NB4 (cell line): ENCODE measurements at regions not wholly inside any gene's neighbourhood (a gene's known extent, or its start where the extent isn't known, plus 50 kb on each side); places are given as distances from the start of the nearest gene placed in this dataset.

ENCODE experiments used
- DNase-seq: peaks from one replicate; pipeline ENCODE4 v3.0.0; 2010; ENCODE audit warnings: low read depth
- H3K4me3 ChIP-seq: one replicate; pipeline ENCODE4 v1.5.1; 2011; ENCODE audit warnings: mild to moderate bottlenecking, low read depth, low read length, moderate library complexity
- CTCF ChIP-seq: IDR thresholded peaks from one replicate; pipeline ENCODE4 v1.5.1; 2012; ENCODE audit warnings: low read depth, low read length
- MAX ChIP-seq: IDR thresholded peaks from 2 replicates; pipeline ENCODE4 v1.6.1; 2011; ENCODE audit warnings: low read depth, low read length
- MYC ChIP-seq: IDR thresholded peaks from 2 replicates; pipeline ENCODE4 v1.6.1; 2011; ENCODE audit warnings: low read depth, low read length
- POLR2A ChIP-seq: IDR thresholded peaks from 2 replicates; pipeline ENCODE4 v1.6.1; 2011; ENCODE audit warnings: mild to moderate bottlenecking; ENCODE audit not compliant: insufficient read length; ENCODE audit errors: extremely low read depth

GRCh38 chr3:147904421-147904820, 495.3 kb downstream of the ZIC1 start:
- H3K4me3 ChIP-seq = no peak overlapping the region
- no peak for DNase-seq
- no peak for TF ChIP-seq POLR2A
- no peak for TF ChIP-seq CTCF
- TF ChIP-seq MAX = no peak
- TF ChIP-seq MYC = no peak

- TF ChIP-seq MYC = no peak
- TF ChIP-seq POLR2A = no peak
- no peak for DNase-seq
- H3K4me3 ChIP-seq = no peak overlapping the region
These were observed 497.1 kb downstream of the ZIC1 start for GRCh38 chr3:147906285-147906684.

- TF ChIP-seq CTCF (no peak), MYC (no peak), POLR2A (no peak), MAX (no peak)
- H3K4me3 ChIP-seq = no peak overlapping the region
- DNase-seq = no peak
These were observed 505.4 kb downstream of the ZIC1 start for GRCh38 chr3:147914532-147914931.

GRCh38 chr3:147915057-147915456, 505.9 kb downstream of the ZIC1 start:
- TF ChIP-seq MYC = no peak
- TF ChIP-seq POLR2A = no peak
- no peak for TF ChIP-seq CTCF
- TF ChIP-seq MAX = no peak
- DNase-seq = no peak
- no peak overlapping the region for H3K4me3 ChIP-seq

- TF ChIP-seq MAX (no peak), MYC (no peak), CTCF (no peak), POLR2A (no peak)
- no peak overlapping the region for H3K4me3 ChIP-seq
These were observed 510.3 kb downstream of the ZIC1 start for GRCh38 chr3:147919496-147919895.

GRCh38 chr3:147921051-147921450, 511.9 kb downstream of the ZIC1 start:
- no peak overlapping the region for H3K4me3 ChIP-seq
- TF ChIP-seq POLR2A (no peak), MAX (no peak), MYC (no peak), CTCF (no peak)
- no peak for DNase-seq

More at GRCh38 chr3:147919496-147919895, 510.3 kb downstream of the ZIC1 start:
- no peak for DNase-seq
